ENCODE measurements at regions not wholly inside any gene's neighbourhood (a gene's known extent, or its start where the extent isn't known, plus 50 kb on each side); places are given as distances from the start of the nearest gene placed in this dataset.

GRCh38 chr10:111748184-111748583 lies 435.4 kb downstream of the GPAM start:
- CTCF ChIA-PET, result interaction anchor here (0.7 kb wide), 1 partner anchor 9 kb away, joined by 3 read pairs; no protein-coding TSS in a partner anchor
- POLR2A ChIA-PET, result no interaction called here
- no peak for TF ChIP-seq CTCF (IDR thresholded peaks at IDR 0.05; ENCODE audit: insufficient read depth, low read length, missing control alignments)

GRCh38 chr10:111750165-111750849 lies 433.3 kb downstream of the GPAM start:
- no peak for DNase-seq (ENCODE audit: low read depth, low spot score)
- ChIA-PET CTCF (no interaction called here), POLR2A (no interaction called here)
- TF ChIP-seq CTCF (IDR thresholded peaks at IDR 0.05; ENCODE audit: insufficient read depth, low read length, missing control alignments), result no peak
- H3K4me3 ChIP-seq (ENCODE audit: low read depth, low read length), result no peak overlapping the region

More at GRCh38 chr10:111748184-111748583, 435.4 kb downstream of the GPAM start:
- DNase-seq (ENCODE audit: low read depth, low spot score), result no peak
- no peak overlapping the region for H3K4me3 ChIP-seq (ENCODE audit: low read depth, low read length)

- TF ChIP-seq CTCF (IDR thresholded peaks at IDR 0.05; ENCODE audit: insufficient read depth, low read length, missing control alignments), result peak; percentile 31
- DNase-seq (ENCODE audit: low read depth, low spot score), result no peak
- POLR2A ChIA-PET, result no interaction called here
Measured at GRCh38 chr10:111756217-111757061, 427.1 kb downstream of the GPAM start.

GRCh38 chr10:111758593-111758992 lies 425.0 kb downstream of the GPAM start:
- ChIA-PET POLR2A (no interaction called here), CTCF (no interaction called here)
- no peak for TF ChIP-seq CTCF (IDR thresholded peaks at IDR 0.05; ENCODE audit: insufficient read depth, low read length, missing control alignments)
- no peak for DNase-seq (ENCODE audit: low read depth, low spot score)
- H3K4me3 ChIP-seq (ENCODE audit: low read depth, low read length), result no peak overlapping the region

More at GRCh38 chr10:111756217-111757061, 427.1 kb downstream of the GPAM start:
- CTCF ChIA-PET, result interaction anchor here (0.6 to 2.8 kb wide), 7 partner anchors 16 to 574 kb away, joined by 3 to 14 read pairs (median 3); no protein-coding TSS in a partner anchor
- no peak overlapping the region for H3K4me3 ChIP-seq (ENCODE audit: low read depth, low read length)

GRCh38 chr10:111762114-111762513 lies 421.5 kb downstream of the GPAM start:
- CTCF ChIA-PET, result no interaction called here
- DNase-seq (ENCODE audit: low read depth, low spot score), result no peak

More at GRCh38 chr10:111762114-111762513, 421.5 kb downstream of the GPAM start:
- no peak overlapping the region for H3K4me3 ChIP-seq (ENCODE audit: low read depth, low read length)
- TF ChIP-seq CTCF (IDR thresholded peaks at IDR 0.05; ENCODE audit: insufficient read depth, low read length, missing control alignments), result no peak
- POLR2A ChIA-PET, result no interaction called here

All from AG04449 (cell line).